ENCODE measurements at regions not wholly inside any gene's neighbourhood (a gene's known extent, or its start where the extent isn't known, plus 50 kb on each side); places are given as distances from the start of the nearest gene placed in this dataset.
"Not testable (repeated sequence)": the region's sequence is repeated elsewhere in the genome, so short reads cannot be mapped to it uniquely, and the experiment has no call there.

DNA sequence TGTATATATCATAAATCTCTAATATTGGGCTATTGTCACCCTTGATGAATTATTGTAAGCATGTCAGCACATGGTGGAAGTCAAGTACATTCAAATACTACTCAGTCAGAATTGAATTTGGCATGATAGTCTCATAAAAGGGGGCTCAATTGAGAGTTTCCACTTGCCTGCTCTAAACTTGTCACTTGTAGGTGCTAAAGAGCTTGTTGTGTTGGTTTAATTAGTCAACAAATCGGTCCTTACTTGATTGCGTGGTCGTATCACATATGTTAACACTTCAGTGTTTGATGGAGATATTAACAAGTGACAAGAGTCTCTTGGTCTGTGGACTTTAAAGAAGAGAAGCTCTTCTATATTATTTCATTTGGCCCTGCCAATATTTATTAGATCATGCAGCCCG lies 81.1 kb downstream of the NKX2-1 start:
- H3K36me3 ChIP-seq (ENCODE audit: control insufficient read depth, insufficient read depth, low read length), result no peaks in the 10 kb centered on the region
- no peaks in the 10 kb centered on the region for H3K9me3 ChIP-seq (ENCODE audit: control insufficient read depth, insufficient read depth, low read length)
- no peak overlapping the region for H3K9ac ChIP-seq (ENCODE audit: low read depth, low read length)
- H3K27me3 ChIP-seq (ENCODE audit: control insufficient read depth, insufficient read depth, low read length), result peaks cover 46% of the 10 kb centered on the region
- no peak overlapping the region for H3K4me3 ChIP-seq (ENCODE audit: low read depth, low read length)
- peaks cover 39% of the 10 kb centered on the region for H3K4me1 ChIP-seq (ENCODE audit: control insufficient read depth, insufficient read depth, low read length)

DNA sequence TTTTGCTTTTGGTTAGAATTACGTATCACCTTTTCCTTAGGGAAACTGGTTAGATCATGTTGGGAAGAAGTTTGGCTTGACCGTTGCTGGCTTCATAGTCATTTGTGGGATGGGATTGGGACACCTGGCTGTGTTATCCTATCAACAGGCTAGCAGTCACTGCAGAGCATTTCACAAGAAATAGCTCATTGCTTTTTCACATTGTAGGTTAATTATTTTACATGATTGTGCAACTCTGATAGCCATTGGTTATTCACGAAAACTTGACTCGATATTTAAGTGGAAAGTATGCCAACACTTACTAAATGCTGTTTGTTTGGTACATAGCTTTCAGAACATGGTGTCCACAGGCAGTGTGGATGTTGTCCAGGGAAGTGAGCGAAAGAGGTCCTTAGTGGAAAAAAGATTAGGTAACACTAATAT lies 89.4 kb downstream of the NKX2-1 start:
- H3K36me3 ChIP-seq (ENCODE audit: control insufficient read depth, insufficient read depth, low read length), result no peaks in the 10 kb centered on the region
- H3K27me3 ChIP-seq (ENCODE audit: control insufficient read depth, insufficient read depth, low read length), result no peaks in the 10 kb centered on the region
- no peaks in the 10 kb centered on the region for H3K9me3 ChIP-seq (ENCODE audit: control insufficient read depth, insufficient read depth, low read length)
- no peak overlapping the region for H3K9ac ChIP-seq (ENCODE audit: low read depth, low read length)
- peaks cover 6% of the 10 kb centered on the region for H3K4me1 ChIP-seq (ENCODE audit: control insufficient read depth, insufficient read depth, low read length)
- no peak overlapping the region for H3K4me3 ChIP-seq (ENCODE audit: low read depth, low read length)

DNA sequence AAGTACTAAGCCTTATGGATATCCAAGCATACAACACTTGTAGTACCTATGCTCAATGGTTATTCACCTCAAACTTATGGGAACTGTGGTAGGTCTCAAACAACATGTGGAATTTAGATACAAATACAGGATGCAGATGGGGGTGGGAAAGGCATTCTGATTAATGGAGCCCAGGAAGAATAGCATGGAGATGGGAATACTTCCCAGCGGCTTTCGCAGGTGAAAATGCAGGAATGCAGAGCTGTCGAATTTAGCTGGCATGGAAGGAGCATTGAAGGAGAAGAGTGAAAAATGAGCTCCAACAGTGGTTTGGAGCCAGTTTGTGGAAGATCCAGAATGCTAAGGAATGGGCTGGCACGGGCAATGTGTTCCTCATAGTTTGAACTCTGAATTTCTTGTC lies 89.9 kb downstream of the NKX2-1 start:
- H3K27me3 ChIP-seq (ENCODE audit: control insufficient read depth, insufficient read depth, low read length), result no peaks in the 10 kb centered on the region
- H3K4me3 ChIP-seq (ENCODE audit: low read depth, low read length), result no peak overlapping the region
- H3K9me3 ChIP-seq (ENCODE audit: control insufficient read depth, insufficient read depth, low read length), result no peaks in the 10 kb centered on the region
- H3K36me3 ChIP-seq (ENCODE audit: control insufficient read depth, insufficient read depth, low read length), result no peaks in the 10 kb centered on the region
- no peak overlapping the region for H3K9ac ChIP-seq (ENCODE audit: low read depth, low read length)
- peaks cover 6% of the 10 kb centered on the region for H3K4me1 ChIP-seq (ENCODE audit: control insufficient read depth, insufficient read depth, low read length)

DNA sequence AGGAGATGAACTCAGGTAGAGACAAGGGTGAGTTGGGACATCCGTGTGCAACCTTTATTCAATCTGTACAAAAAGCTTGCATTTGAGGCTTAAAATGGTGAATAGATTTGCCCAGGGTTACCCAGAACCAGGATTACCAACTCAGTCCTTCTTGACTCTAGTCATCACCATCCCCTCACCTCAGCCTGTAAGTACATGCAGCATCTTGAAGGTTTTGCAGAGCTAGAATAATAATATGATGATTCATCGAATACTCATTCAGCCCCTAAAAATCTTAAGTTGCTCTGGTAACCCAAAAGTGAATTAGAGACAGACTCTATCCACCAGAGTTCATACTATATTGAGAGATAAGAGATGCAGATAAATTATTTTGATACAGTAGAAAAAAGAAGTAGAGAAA lies 90.3 kb downstream of the NKX2-1 start:
- no peaks in the 10 kb centered on the region for H3K9me3 ChIP-seq (ENCODE audit: control insufficient read depth, insufficient read depth, low read length)
- H3K36me3 ChIP-seq (ENCODE audit: control insufficient read depth, insufficient read depth, low read length), result no peaks in the 10 kb centered on the region
- H3K4me1 ChIP-seq (ENCODE audit: control insufficient read depth, insufficient read depth, low read length), result peaks cover 8% of the 10 kb centered on the region
- no peak overlapping the region for H3K9ac ChIP-seq (ENCODE audit: low read depth, low read length)
- no peaks in the 10 kb centered on the region for H3K27me3 ChIP-seq (ENCODE audit: control insufficient read depth, insufficient read depth, low read length)
- no peak overlapping the region for H3K4me3 ChIP-seq (ENCODE audit: low read depth, low read length)

DNA sequence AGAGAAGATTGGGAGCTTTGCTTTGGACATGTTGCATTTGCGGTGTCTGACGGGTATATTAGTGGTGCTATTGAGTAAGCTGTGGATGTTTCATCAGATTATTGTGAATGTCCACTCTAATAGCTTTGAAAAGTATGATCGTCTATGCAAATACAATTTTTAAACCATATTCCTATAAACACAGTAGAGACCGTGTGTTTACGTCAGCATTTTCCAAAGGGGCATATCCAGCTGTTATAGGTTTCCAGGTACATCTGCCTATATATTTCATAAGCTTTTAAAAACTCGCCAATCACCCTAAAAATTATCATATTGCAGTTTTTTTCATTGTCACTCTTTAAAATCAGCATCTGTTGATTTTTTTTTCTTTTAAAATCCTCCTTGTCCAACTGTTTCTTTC lies 91.7 kb downstream of the NKX2-1 start:
- H3K27me3 ChIP-seq (ENCODE audit: control insufficient read depth, insufficient read depth, low read length), result no peaks in the 10 kb centered on the region
- H3K4me1 ChIP-seq (ENCODE audit: control insufficient read depth, insufficient read depth, low read length), result peaks cover 18% of the 10 kb centered on the region
- no peak overlapping the region for H3K4me3 ChIP-seq (ENCODE audit: low read depth, low read length)
- H3K9me3 ChIP-seq (ENCODE audit: control insufficient read depth, insufficient read depth, low read length), result no peaks in the 10 kb centered on the region
- H3K9ac ChIP-seq (ENCODE audit: low read depth, low read length), result no peak overlapping the region
- no peaks in the 10 kb centered on the region for H3K36me3 ChIP-seq (ENCODE audit: control insufficient read depth, insufficient read depth, low read length)

DNA sequence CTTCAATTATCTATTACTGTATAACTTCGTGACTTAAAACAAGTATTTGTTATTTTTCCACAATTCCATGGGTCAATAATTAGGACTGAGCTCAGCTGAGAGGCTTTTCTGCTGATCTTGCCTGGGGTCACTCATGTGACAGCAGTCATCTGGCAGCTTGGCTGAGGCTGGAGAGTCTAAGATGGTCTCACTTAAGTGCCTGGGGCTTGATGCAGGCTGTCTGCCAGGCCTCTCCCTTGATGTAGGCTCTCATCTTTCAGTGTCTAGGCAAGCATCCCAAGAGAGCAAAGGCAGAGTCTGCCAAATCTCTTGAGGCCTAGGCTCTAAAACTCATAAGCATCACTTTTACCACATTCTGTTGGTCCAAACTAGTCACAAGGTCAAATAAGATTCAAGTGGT lies 93.2 kb downstream of the NKX2-1 start:
- Histone ChIP-seq H3K9ac (ENCODE audit: low read depth, low read length) (no peak overlapping the region), H3K9me3 (ENCODE audit: control insufficient read depth, insufficient read depth, low read length) (no peaks in the 10 kb centered on the region), H3K27me3 (ENCODE audit: control insufficient read depth, insufficient read depth, low read length) (no peaks in the 10 kb centered on the region), H3K4me3 (ENCODE audit: low read depth, low read length) (no peak overlapping the region), H3K36me3 (ENCODE audit: control insufficient read depth, insufficient read depth, low read length) (no peaks in the 10 kb centered on the region), H3K4me1 (ENCODE audit: control insufficient read depth, insufficient read depth, low read length) (peaks cover 23% of the 10 kb centered on the region)

DNA sequence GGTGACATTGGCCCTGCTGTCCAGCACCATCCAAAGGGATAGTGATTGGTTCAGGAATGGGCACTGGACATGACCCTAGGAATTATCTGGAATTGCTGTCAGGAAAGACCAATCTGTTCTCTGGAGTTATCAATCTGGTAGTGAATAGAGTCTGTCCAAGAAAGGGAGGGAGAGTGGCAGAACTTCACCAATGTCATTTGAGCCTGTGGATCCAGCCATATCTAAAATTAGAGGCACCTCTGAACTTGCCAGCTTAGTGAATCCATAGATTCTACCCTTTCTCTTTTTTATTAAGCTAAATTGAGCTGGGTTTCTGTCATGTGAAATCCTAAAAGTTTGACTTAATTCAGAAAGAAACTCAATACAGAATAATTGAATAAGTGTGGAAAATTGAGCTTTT lies 93.9 kb downstream of the NKX2-1 start:
- Histone ChIP-seq H3K36me3 (ENCODE audit: control insufficient read depth, insufficient read depth, low read length) (no peaks in the 10 kb centered on the region), H3K4me1 (ENCODE audit: control insufficient read depth, insufficient read depth, low read length) (peaks cover 23% of the 10 kb centered on the region), H3K4me3 (ENCODE audit: low read depth, low read length) (no peak overlapping the region), H3K9ac (ENCODE audit: low read depth, low read length) (no peak overlapping the region), H3K9me3 (ENCODE audit: control insufficient read depth, insufficient read depth, low read length) (no peaks in the 10 kb centered on the region), H3K27me3 (ENCODE audit: control insufficient read depth, insufficient read depth, low read length) (no peaks in the 10 kb centered on the region)

DNA sequence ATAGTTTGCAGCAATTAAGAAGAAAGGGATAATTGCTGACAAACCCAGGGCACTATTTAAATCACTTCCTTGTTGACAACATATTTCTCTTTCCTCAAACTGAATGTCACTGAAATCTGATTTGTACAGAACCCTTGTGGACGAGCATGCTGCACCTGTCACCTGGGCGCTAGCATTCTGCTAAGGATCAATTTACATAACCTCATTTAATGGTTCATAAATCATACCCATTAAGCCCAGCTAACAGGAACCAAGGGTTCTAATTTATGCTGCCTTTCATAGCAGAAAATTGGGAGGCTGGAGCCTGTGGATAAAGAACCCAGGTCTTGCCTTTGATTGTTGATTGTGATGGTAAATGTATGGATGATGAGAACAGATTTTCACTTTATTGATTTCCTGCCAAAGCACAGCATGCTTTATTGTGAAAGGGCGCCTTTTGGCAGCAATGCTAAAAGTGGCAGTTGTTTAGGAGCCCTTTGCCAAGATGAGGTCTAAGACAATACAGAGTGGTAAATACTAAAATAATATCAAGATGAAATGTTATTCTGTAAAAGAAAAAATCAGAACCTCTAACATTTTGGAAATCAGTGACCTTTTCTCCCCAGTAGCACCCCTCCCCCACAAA lies 95.4 kb downstream of the NKX2-1 start:
- Histone ChIP-seq H3K9ac (ENCODE audit: low read depth, low read length) (no peak overlapping the region), H3K9me3 (ENCODE audit: control insufficient read depth, insufficient read depth, low read length) (no peaks in the 10 kb centered on the region), H3K36me3 (ENCODE audit: control insufficient read depth, insufficient read depth, low read length) (no peaks in the 10 kb centered on the region), H3K4me3 (ENCODE audit: low read depth, low read length) (no peak overlapping the region), H3K27me3 (ENCODE audit: control insufficient read depth, insufficient read depth, low read length) (no peaks in the 10 kb centered on the region), H3K4me1 (ENCODE audit: control insufficient read depth, insufficient read depth, low read length) (peaks cover 22% of the 10 kb centered on the region)

DNA sequence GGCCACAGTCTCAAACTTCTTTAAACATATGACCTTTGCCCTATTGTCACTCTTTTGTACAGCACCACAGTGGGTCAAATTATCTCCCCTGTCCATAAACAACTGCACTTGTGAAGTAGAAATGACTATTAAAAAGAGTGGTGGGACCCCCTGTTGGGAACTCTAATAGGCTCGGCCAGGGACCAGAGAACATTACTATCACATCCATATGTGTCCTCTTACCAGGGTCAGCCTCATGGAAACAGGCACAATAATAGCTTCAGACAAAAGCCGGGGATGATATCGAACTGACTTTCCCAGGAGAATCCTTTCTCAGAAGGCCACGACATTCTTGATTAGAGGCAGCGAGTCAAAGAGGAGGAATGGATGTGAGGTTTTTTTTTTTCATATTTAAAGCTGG lies 96.6 kb downstream of the NKX2-1 start:
- Histone ChIP-seq H3K27me3 (ENCODE audit: control insufficient read depth, insufficient read depth, low read length) (no peaks in the 10 kb centered on the region), H3K9ac (ENCODE audit: low read depth, low read length) (no peak overlapping the region), H3K9me3 (ENCODE audit: control insufficient read depth, insufficient read depth, low read length) (no peaks in the 10 kb centered on the region), H3K4me3 (ENCODE audit: low read depth, low read length) (no peak overlapping the region), H3K36me3 (ENCODE audit: control insufficient read depth, insufficient read depth, low read length) (no peaks in the 10 kb centered on the region), H3K4me1 (ENCODE audit: control insufficient read depth, insufficient read depth, low read length) (peaks cover 22% of the 10 kb centered on the region)

DNA sequence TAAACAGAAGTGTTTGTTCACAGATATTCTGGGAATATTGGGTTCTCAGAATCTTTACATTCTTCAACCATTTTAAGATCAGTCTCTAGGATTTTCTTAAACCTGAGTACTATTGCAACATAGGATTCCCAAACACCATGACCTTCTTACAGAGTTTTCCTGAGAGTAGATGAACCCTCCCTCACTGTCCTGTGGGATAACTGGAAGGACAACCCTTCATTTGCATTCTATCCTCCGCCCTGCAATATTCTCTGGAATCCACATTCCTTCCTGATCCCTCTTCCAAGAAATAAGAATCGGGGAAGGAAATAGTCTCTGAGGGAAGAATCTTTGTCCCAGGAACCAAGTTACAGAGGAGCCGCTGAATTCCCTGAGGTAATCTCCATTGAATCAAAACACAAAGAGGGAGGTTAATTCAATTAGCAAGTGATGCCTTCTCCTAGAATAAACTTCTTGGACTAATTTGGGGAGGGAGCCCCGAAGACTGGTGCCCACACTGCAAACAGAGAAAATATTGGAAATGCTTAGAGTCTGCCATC lies 99.8 kb upstream of the MBIP start:
- H3K9me3 ChIP-seq (ENCODE audit: control insufficient read depth, insufficient read depth, low read length), result no peaks in the 10 kb centered on the region
- H3K4me1 ChIP-seq (ENCODE audit: control insufficient read depth, insufficient read depth, low read length), result peaks cover 22% of the 10 kb centered on the region
- no peaks in the 10 kb centered on the region for H3K36me3 ChIP-seq (ENCODE audit: control insufficient read depth, insufficient read depth, low read length)
- H3K4me3 ChIP-seq (ENCODE audit: low read depth, low read length), result no peak overlapping the region
- H3K27me3 ChIP-seq (ENCODE audit: control insufficient read depth, insufficient read depth, low read length), result no peaks in the 10 kb centered on the region
- no peak overlapping the region for H3K9ac ChIP-seq (ENCODE audit: low read depth, low read length)

DNA sequence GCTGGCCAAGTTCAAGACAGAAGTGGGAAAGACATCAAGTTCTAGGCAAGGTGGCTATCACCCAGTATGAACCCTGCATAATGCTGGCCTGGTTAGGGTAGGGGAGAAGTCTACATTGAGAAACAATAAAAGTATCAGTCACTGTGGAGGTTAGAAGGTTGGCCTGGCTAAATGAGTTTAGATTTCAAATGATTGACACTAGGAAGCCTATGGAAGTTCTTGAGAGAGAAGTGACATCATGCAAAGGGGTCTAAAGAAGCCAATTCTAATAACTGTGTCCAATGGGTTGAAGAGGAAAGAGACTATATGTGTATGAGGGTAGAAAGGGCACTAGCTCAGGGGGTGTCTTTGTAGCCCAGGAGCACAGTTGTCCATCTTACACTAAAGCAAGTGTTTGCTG lies 98.5 kb upstream of the MBIP start:
- H3K9me3 ChIP-seq (ENCODE audit: control insufficient read depth, insufficient read depth, low read length), result no peaks in the 10 kb centered on the region
- H3K36me3 ChIP-seq (ENCODE audit: control insufficient read depth, insufficient read depth, low read length), result no peaks in the 10 kb centered on the region
- H3K4me3 ChIP-seq (ENCODE audit: low read depth, low read length), result no peak overlapping the region
- no peak overlapping the region for H3K9ac ChIP-seq (ENCODE audit: low read depth, low read length)
- peaks cover 15% of the 10 kb centered on the region for H3K4me1 ChIP-seq (ENCODE audit: control insufficient read depth, insufficient read depth, low read length)
- no peaks in the 10 kb centered on the region for H3K27me3 ChIP-seq (ENCODE audit: control insufficient read depth, insufficient read depth, low read length)

DNA sequence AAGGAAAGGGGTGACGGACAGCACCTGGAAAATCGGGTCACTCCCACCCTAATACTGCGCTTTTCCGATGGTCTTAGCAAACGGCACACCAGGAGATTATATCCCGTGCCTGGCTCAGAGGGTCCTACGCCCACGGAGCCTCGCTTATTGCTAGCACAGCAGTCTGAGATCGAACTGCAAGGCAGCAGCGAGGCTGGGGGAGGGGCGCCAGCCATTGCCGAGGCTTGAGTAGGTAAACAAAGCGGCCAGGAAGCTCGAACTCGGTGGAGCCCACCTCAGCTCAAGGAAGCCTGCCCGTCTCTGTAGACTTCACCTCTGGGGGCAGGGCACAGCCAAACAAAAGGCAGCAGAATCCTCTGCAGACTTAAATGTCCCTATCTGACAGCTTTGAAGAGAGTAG lies 91.5 kb upstream of the MBIP start:
- H3K4me3 ChIP-seq (ENCODE audit: low read depth, low read length); H3K36me3 ChIP-seq (ENCODE audit: control insufficient read depth, insufficient read depth, low read length); H3K9ac ChIP-seq (ENCODE audit: low read depth, low read length); H3K27me3 ChIP-seq (ENCODE audit: control insufficient read depth, insufficient read depth, low read length); H3K9me3 ChIP-seq (ENCODE audit: control insufficient read depth, insufficient read depth, low read length); H3K4me1 ChIP-seq (ENCODE audit: control insufficient read depth, insufficient read depth, low read length): not testable (repeated sequence)

Measured in iPS-15b (cell line).